Liver (tissue), 8 donors: ENCODE measurements at regions not wholly inside any gene's neighbourhood (a gene's known extent, or its start where the extent isn't known, plus 50 kb on each side); places are given as distances from the start of the nearest gene placed in this dataset.

Source experiments
- DNase-seq: peaks from one replicate; pipeline ENCODE4 v3.0.0-alpha.2; 2017; ENCODE audit warnings: low spot score
- H3K27ac ChIP-seq, 2 donors: one replicate each; pipeline ENCODE4 v1.7.0; 2013; ENCODE audit warnings: inconsistent platforms in 2 of 2, low read length in 2 of 2, control low read depth in 1 of 2, low read depth in 1 of 2, mild to moderate bottlenecking in 1 of 2
- H3K27me3 ChIP-seq, 4 donors: one replicate each; pipeline versions ENCODE4 v1.6.1 to v1.7.0; 2013; ENCODE audit warnings: low read length in 3 of 4, inconsistent platforms in 1 of 4, mild to moderate bottlenecking in 1 of 4, moderate library complexity in 1 of 4; ENCODE audit not compliant: control insufficient read depth in 4 of 4, insufficient read depth in 4 of 4
- H3K36me3 ChIP-seq, 4 donors: one replicate each; pipeline versions ENCODE4 v1.6.1 to v1.7.0; 2013; ENCODE audit warnings: low read length in 3 of 4, mild to moderate bottlenecking in 3 of 4, low read depth in 1 of 4, moderate library complexity in 1 of 4; ENCODE audit not compliant: control insufficient read depth in 4 of 4, insufficient read depth in 3 of 4
- H3K4me1 ChIP-seq, 4 donors: one replicate each; pipeline versions ENCODE4 v1.6.1 to v1.7.0; 2013; ENCODE audit warnings: low read length in 3 of 4, mild to moderate bottlenecking in 3 of 4, moderate library complexity in 1 of 4; ENCODE audit not compliant: control insufficient read depth in 4 of 4, insufficient read depth in 4 of 4
- H3K4me3 ChIP-seq, 3 donors: one replicate each; pipeline versions ENCODE4 v1.6.1 to v1.7.0; 2013; ENCODE audit warnings: low read length in 3 of 3, control low read depth in 1 of 3, low read depth in 1 of 3, mild to moderate bottlenecking in 1 of 3
- H3K9ac ChIP-seq, 2 donors: one replicate each; pipeline ENCODE4 v1.7.0; 2013; ENCODE audit warnings: low read length in 2 of 2, mild to moderate bottlenecking in 2 of 2, moderate library complexity in 2 of 2, control low read depth in 1 of 2, low read depth in 1 of 2
- H3K9me3 ChIP-seq, 4 donors: one replicate each; pipeline versions ENCODE4 v1.6.1 to v1.7.0; 2013; ENCODE audit warnings: low read length in 3 of 4; ENCODE audit not compliant: control insufficient read depth in 4 of 4
- CTCF ChIP-seq: fragments of 150-350 bp; IDR thresholded peaks from 2 replicates; pipeline ENCODE4 v1.5.1; 2017; ENCODE audit warnings: improper control_type of control experiment, low read depth, low read length; ENCODE audit not compliant: missing input control
- FOXA2 ChIP-seq: IDR thresholded peaks from 2 replicates; pipeline ENCODE4 v1.6.1; 2016; ENCODE audit warnings: antibody characterized with exemption
- GABPA ChIP-seq, 2 donors: IDR thresholded peaks in 1 of 2; conservative IDR thresholded peaks in 1 of 2; 2 replicates each; pipeline ENCODE4 v1.6.1; 2016; ENCODE audit warnings: antibody characterized with exemption in 2 of 2, mild to moderate bottlenecking in 1 of 2, moderate library complexity in 1 of 2
- HNF4A ChIP-seq, 2 donors: conservative IDR thresholded peaks; 2 replicates each; pipeline ENCODE4 v1.6.1; 2016; ENCODE audit warnings: antibody characterized with exemption in 2 of 2, mild to moderate bottlenecking in 2 of 2
- HNF4G ChIP-seq: IDR thresholded peaks from 2 replicates; pipeline ENCODE4 v1.6.1; 2016; ENCODE audit warnings: antibody characterized with exemption
- NR2F2 ChIP-seq: IDR thresholded peaks from 2 replicates; pipeline ENCODE4 v1.6.1; 2016; ENCODE audit warnings: antibody characterized with exemption
- RAD21 ChIP-seq, 2 donors: IDR thresholded peaks; 2 replicates each; pipeline ENCODE4 v1.6.1; 2016; ENCODE audit warnings: antibody characterized with exemption in 2 of 2, mild to moderate bottlenecking in 2 of 2
- RXRA ChIP-seq, 2 donors: IDR thresholded peaks; 2 replicates each; pipeline ENCODE4 v1.6.1; 2017 to 2018; ENCODE audit warnings: antibody characterized with exemption in 2 of 2, mild to moderate bottlenecking in 1 of 2
- SP1 ChIP-seq: IDR thresholded peaks from 2 replicates; pipeline ENCODE4 v1.6.1; 2018; ENCODE audit warnings: antibody characterized with exemption, mild to moderate bottlenecking
- TAF1 ChIP-seq: conservative IDR thresholded peaks from 2 replicates; pipeline ENCODE4 v1.6.1; 2016; ENCODE audit warnings: antibody characterized with exemption, mild to moderate bottlenecking
- YY1 ChIP-seq: IDR thresholded peaks from 2 replicates; pipeline ENCODE4 v1.6.1; 2016; ENCODE audit warnings: antibody characterized with exemption, mild to moderate bottlenecking
- ZBTB33 ChIP-seq: IDR thresholded peaks from 2 replicates; pipeline ENCODE4 v1.6.1; 2016; ENCODE audit warnings: antibody characterized with exemption
- WGBS: extraction: QIAGEN DNeasy Blood & Tissue Kit; methylation state at CpG from one replicate; pipeline ENCODE4 v1.1.7; 2013; 5-methylcytosine and 5-hydroxymethylcytosine counted together
- TF ChIP-seq, protein P1 (sequence below): IDR thresholded peaks from 2 replicates; pipeline ENCODE4 v1.6.1; 2016; ENCODE audit warnings: antibody characterized with exemption, mild to moderate bottlenecking
- TF ChIP-seq, protein P2 (sequence below): IDR thresholded peaks from 2 replicates; pipeline ENCODE4 v1.6.1; 2016; ENCODE audit warnings: antibody characterized with exemption
- donor health status: healthy.
- donor health status: healthy.
- donor health status: healthy.
- donor health status: healthy.
- donor health status: healthy.

GRCh38 chr22:26811647-26811992, 154.2 kb downstream of the MIAT start:
- no peaks in the 10 kb centered on the region for H3K4me1 ChIP-seq
- no peaks in the 10 kb centered on the region for H3K36me3 ChIP-seq
- TF ChIP-seq NR2F2, result no peak
- TF ChIP-seq TAF1, result no peak
- TF ChIP-seq SP1, result no peak
- no peak overlapping the region for H3K9ac ChIP-seq
- no peaks in the 10 kb centered on the region for H3K27me3 ChIP-seq
- no peaks in the 10 kb centered on the region for H3K9me3 ChIP-seq
- H3K27ac ChIP-seq, result no peak overlapping the region
- H3K4me3 ChIP-seq, result no peak overlapping the region
- DNase-seq, result no peak
- 94% methylated on average over 4 of the region's 4 CpGs for WGBS

DNA sequence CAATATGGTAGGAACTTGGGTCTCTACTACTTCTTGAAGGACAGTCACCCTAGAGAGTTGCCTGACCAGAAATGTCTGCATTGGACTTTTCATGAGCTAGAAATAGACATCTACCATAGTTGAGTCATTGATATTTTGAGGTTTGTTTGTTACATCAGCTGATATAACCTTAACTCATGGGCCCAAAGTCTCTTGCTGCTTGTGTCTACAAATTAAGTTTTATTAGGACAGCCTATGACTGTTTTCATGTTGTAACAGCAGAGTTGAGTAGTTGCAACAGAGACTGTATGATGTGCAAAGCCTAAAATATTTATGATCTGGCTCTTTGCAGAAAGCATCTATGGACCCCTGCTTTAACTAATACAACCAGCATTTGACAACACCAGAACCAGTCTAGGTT, 155.3 kb downstream of the MIAT start:
- no peak for TF ChIP-seq RAD21 (IDR thresholded peaks at IDR 0.05)
- TF ChIP-seq, protein P1, sequence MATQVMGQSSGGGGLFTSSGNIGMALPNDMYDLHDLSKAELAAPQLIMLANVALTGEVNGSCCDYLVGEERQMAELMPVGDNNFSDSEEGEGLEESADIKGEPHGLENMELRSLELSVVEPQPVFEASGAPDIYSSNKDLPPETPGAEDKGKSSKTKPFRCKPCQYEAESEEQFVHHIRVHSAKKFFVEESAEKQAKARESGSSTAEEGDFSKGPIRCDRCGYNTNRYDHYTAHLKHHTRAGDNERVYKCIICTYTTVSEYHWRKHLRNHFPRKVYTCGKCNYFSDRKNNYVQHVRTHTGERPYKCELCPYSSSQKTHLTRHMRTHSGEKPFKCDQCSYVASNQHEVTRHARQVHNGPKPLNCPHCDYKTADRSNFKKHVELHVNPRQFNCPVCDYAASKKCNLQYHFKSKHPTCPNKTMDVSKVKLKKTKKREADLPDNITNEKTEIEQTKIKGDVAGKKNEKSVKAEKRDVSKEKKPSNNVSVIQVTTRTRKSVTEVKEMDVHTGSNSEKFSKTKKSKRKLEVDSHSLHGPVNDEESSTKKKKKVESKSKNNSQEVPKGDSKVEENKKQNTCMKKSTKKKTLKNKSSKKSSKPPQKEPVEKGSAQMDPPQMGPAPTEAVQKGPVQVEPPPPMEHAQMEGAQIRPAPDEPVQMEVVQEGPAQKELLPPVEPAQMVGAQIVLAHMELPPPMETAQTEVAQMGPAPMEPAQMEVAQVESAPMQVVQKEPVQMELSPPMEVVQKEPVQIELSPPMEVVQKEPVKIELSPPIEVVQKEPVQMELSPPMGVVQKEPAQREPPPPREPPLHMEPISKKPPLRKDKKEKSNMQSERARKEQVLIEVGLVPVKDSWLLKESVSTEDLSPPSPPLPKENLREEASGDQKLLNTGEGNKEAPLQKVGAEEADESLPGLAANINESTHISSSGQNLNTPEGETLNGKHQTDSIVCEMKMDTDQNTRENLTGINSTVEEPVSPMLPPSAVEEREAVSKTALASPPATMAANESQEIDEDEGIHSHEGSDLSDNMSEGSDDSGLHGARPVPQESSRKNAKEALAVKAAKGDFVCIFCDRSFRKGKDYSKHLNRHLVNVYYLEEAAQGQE, result no peak
- TF ChIP-seq ZBTB33, result no peak
- no peak for TF ChIP-seq FOXA2
- no peak for TF ChIP-seq HNF4G
- TF ChIP-seq YY1, result no peak
- no peak for TF ChIP-seq CTCF
- TF ChIP-seq HNF4A (conservative IDR thresholded peaks at IDR 0.05), result no peak
- TF ChIP-seq RXRA (IDR thresholded peaks at IDR 0.05), result no peak
- TF ChIP-seq, protein P2, sequence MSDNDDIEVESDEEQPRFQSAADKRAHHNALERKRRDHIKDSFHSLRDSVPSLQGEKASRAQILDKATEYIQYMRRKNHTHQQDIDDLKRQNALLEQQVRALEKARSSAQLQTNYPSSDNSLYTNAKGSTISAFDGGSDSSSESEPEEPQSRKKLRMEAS, result no peak
- no peak for TF ChIP-seq GABPA (IDR thresholded peaks at IDR 0.05 in 1 of 2, conservative IDR thresholded peaks at IDR 0.05 in 1 of 2)
- no peak overlapping the region for H3K9ac ChIP-seq
- H3K27me3 ChIP-seq, result no peaks in the 10 kb centered on the region
- no peak for DNase-seq
- no peaks in the 10 kb centered on the region for H3K36me3 ChIP-seq
- peaks cover 0 to 4% (median 2%) of the 10 kb centered on the region in 4 donors for H3K9me3 ChIP-seq
- H3K4me1 ChIP-seq, result no peaks in the 10 kb centered on the region
- H3K4me3 ChIP-seq, result no peak overlapping the region
- no peak overlapping the region for H3K27ac ChIP-seq
